Activated naive CD8-positive, alpha-beta T cell treated with anti-CD3 and anti-CD28 coated beads, Interleukin-2, amount 10 ng/mL, durations not matched to agents 7 days and 5 days (primary cell): ENCODE measurements at regions not wholly inside any gene's neighbourhood (a gene's known extent, or its start where the extent isn't known, plus 50 kb on each side); places are given as distances from the start of the nearest gene placed in this dataset.

Experiments used
- ATAC-seq: fragments of 150-1000 bp; cut with Tn5 transposase; one replicate; pipeline ENCODE4 v1.10.0; 2021; ENCODE audit warnings: low read depth, moderate library complexity
- POLR2A ChIA-PET: fragments of 350-600 bp; sonication (Branson Sonifier 250); formaldehyde crosslinking; loops from one replicate; lab custom pipeline; 2021; ENCODE audit warnings: antibody characterized with exemption; lab: Charles Lee
- DNase-seq: peaks from one replicate; pipeline ENCODE4 v3.0.0; 2021
- H3K27ac Mint-ChIP-seq: one replicate; pipeline ENCODE4 v1.8.0; 2022; ENCODE audit warnings: mild to moderate bottlenecking, mixed read lengths
- H3K27me3 Mint-ChIP-seq: one replicate; pipeline ENCODE4 v1.8.0; 2022; ENCODE audit warnings: mild to moderate bottlenecking, moderate library complexity, mixed read lengths
- H3K36me3 Mint-ChIP-seq: one replicate; pipeline ENCODE4 v1.8.0; 2021; ENCODE audit warnings: mild to moderate bottlenecking, mixed read lengths
- H3K4me1 Mint-ChIP-seq: one replicate; pipeline ENCODE4 v1.8.0; 2021; ENCODE audit warnings: mixed read lengths
- H3K4me3 Mint-ChIP-seq: one replicate; pipeline ENCODE4 v1.8.0; 2022; ENCODE audit warnings: mild to moderate bottlenecking, moderate library complexity, mixed read lengths
- H3K9me3 Mint-ChIP-seq: one replicate; pipeline ENCODE4 v1.8.0; 2021; ENCODE audit warnings: mixed read lengths

- H3K4me3 Mint-ChIP-seq: no peak overlapping the region
- H3K27me3 Mint-ChIP-seq: no peaks in the 10 kb centered on the region
- ATAC-seq: no peak
- no peaks in the 10 kb centered on the region for H3K4me1 Mint-ChIP-seq
- no peak overlapping the region for H3K27ac Mint-ChIP-seq
- H3K36me3 Mint-ChIP-seq: no peaks in the 10 kb centered on the region
- peaks cover 2% of the 10 kb centered on the region for H3K9me3 Mint-ChIP-seq
- no peak for DNase-seq
- POLR2A ChIA-PET: no interaction called here
Measured at GRCh38 chr9:106697750-106698502, 165.0 kb upstream of the ZNF462 start.

DNA sequence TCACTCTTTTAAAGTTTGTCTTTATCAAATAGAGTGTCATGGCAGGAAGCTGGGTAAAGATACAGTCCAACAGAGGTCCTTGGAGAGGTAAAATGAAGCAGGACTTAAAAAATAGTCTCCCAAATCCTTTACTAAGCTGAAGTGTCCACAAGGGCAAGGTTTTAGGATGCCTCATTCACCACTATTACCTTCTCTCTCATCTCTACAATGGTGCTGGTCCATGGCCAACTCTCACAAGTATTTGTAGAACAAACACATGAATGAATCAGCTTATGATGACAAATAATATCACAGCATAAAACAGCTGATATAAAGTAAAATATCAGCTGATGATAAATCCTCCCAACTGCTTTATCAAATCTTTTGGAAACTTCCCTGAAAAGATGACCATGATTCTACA lies 162.3 kb upstream of the ZNF462 start:
- Mint-ChIP-seq H3K27ac (no peak overlapping the region), H3K27me3 (no peaks in the 10 kb centered on the region), H3K4me1 (no peaks in the 10 kb centered on the region), H3K36me3 (no peaks in the 10 kb centered on the region), H3K4me3 (no peak overlapping the region), H3K9me3 (peaks cover 5% of the 10 kb centered on the region)
- DNase-seq (no peak), ATAC-seq (no peak)
- POLR2A ChIA-PET: no interaction called here

DNA sequence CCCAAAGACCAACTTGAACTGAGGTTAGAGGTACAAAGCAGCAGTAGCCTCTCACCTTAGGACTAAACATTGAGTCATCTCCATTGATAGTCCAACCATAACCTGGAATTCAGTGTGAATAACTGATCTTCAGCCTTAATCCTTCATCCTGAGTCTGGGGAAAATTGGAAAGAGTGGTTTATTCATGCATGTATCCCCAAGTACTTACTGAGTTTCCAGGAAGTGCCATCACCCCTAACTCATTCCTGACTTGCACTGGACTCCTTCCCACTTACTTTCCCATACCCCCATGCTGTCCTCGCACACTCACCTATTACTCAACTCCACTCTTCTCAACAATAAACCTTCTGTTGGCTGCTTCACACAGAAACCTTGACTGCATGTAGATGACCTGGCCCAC lies 161.4 kb upstream of the ZNF462 start:
- no peak overlapping the region for H3K4me3 Mint-ChIP-seq
- no peak overlapping the region for H3K27ac Mint-ChIP-seq
- DNase-seq (no peak), ATAC-seq (no peak)
- no peaks in the 10 kb centered on the region for H3K36me3 Mint-ChIP-seq
- no peaks in the 10 kb centered on the region for H3K4me1 Mint-ChIP-seq
- H3K9me3 Mint-ChIP-seq: peaks cover 5% of the 10 kb centered on the region
- no peaks in the 10 kb centered on the region for H3K27me3 Mint-ChIP-seq
- POLR2A ChIA-PET: no interaction called here

DNA sequence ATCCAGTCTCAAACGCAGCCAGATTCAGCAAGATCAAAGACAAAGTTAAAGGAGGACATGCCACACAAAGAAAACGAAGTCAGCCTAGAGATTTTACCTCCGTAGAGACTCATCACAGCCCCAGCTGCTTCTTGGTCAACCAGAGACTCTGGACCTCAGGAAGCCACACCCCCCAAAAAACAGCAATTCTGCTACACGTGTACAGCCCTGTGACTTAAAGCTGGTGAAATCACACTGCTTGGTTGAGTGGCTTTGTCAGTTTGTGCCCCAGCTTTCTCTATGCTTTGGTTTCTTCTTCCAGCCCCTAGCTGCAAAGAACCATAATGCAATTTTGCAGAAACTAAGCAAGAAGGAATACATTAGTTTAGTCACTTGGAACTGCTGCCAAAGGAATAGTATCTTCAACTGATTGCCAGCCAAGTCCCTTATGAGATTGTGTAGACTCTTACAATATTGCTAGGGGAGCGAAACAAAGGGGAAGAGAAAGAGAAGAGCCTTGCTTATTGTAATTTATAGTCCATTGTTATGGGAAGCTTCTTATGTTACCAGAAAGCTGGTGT lies 158.8 kb upstream of the ZNF462 start:
- ATAC-seq: no peak
- DNase-seq: no peak
- Mint-ChIP-seq H3K27ac (no peak overlapping the region), H3K9me3 (peaks cover 5% of the 10 kb centered on the region), H3K27me3 (no peaks in the 10 kb centered on the region), H3K4me1 (no peaks in the 10 kb centered on the region), H3K36me3 (no peaks in the 10 kb centered on the region), H3K4me3 (no peak overlapping the region)
- POLR2A ChIA-PET: no interaction called here

GRCh38 chr9:106707291-106707690 lies 155.7 kb upstream of the ZNF462 start:
- no peak overlapping the region for H3K27ac Mint-ChIP-seq
- no peaks in the 10 kb centered on the region for H3K36me3 Mint-ChIP-seq
- ATAC-seq: no peak
- POLR2A ChIA-PET: no interaction called here
- H3K4me3 Mint-ChIP-seq: no peak overlapping the region
- no peaks in the 10 kb centered on the region for H3K27me3 Mint-ChIP-seq
- H3K9me3 Mint-ChIP-seq: peaks cover 5% of the 10 kb centered on the region
- H3K4me1 Mint-ChIP-seq: no peaks in the 10 kb centered on the region
- DNase-seq: no peak

- H3K4me1 Mint-ChIP-seq: no peaks in the 10 kb centered on the region
- H3K27me3 Mint-ChIP-seq: no peaks in the 10 kb centered on the region
- DNase-seq: no peak
- peaks cover 3% of the 10 kb centered on the region for H3K9me3 Mint-ChIP-seq
- H3K36me3 Mint-ChIP-seq: no peaks in the 10 kb centered on the region
- no peak overlapping the region for H3K4me3 Mint-ChIP-seq
- POLR2A ChIA-PET: no interaction called here
- ATAC-seq: no peak
- no peak overlapping the region for H3K27ac Mint-ChIP-seq
Measured at GRCh38 chr9:106707738-106708474, 155.1 kb upstream of the ZNF462 start.

GRCh38 chr9:106708475-106709146 lies 154.4 kb upstream of the ZNF462 start:
- Mint-ChIP-seq H3K4me3 (no peak overlapping the region), H3K9me3 (peaks cover 2% of the 10 kb centered on the region), H3K36me3 (no peaks in the 10 kb centered on the region), H3K4me1 (no peaks in the 10 kb centered on the region), H3K27me3 (no peaks in the 10 kb centered on the region), H3K27ac (no peak overlapping the region)
- ATAC-seq: no peak
- POLR2A ChIA-PET: no interaction called here
- no peak for DNase-seq

- DNase-seq (no peak), ATAC-seq (no peak)
- Mint-ChIP-seq H3K27ac (no peak overlapping the region), H3K36me3 (no peaks in the 10 kb centered on the region), H3K4me3 (no peak overlapping the region), H3K4me1 (no peaks in the 10 kb centered on the region), H3K9me3 (no peaks in the 10 kb centered on the region), H3K27me3 (no peaks in the 10 kb centered on the region)
- POLR2A ChIA-PET: no interaction called here
Measured at GRCh38 chr9:106712279-106712678, 150.7 kb upstream of the ZNF462 start.

DNA sequence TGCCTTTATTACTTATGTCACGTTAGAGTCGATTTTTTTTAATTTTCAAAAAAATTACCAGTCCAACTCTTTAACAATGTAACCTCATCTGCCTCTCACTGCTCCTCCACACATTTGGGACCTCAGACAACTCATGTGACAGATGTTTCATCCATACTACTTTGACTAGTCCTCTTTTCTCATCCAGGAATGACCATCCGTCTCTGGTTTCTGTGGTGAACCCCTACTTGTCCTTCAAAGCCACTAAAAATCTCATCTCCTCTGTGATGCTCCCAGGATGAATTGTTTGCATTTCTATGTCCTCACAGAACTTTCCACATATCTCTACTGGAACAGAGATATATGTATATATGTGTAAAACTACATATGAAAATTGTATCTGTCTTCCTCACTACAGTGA lies 149.8 kb upstream of the ZNF462 start:
- H3K4me3 Mint-ChIP-seq: no peak overlapping the region
- POLR2A ChIA-PET: no interaction called here
- no peaks in the 10 kb centered on the region for H3K9me3 Mint-ChIP-seq
- no peak overlapping the region for H3K27ac Mint-ChIP-seq
- no peak for DNase-seq
- ATAC-seq: no peak
- no peaks in the 10 kb centered on the region for H3K27me3 Mint-ChIP-seq
- no peaks in the 10 kb centered on the region for H3K4me1 Mint-ChIP-seq
- no peaks in the 10 kb centered on the region for H3K36me3 Mint-ChIP-seq

DNA sequence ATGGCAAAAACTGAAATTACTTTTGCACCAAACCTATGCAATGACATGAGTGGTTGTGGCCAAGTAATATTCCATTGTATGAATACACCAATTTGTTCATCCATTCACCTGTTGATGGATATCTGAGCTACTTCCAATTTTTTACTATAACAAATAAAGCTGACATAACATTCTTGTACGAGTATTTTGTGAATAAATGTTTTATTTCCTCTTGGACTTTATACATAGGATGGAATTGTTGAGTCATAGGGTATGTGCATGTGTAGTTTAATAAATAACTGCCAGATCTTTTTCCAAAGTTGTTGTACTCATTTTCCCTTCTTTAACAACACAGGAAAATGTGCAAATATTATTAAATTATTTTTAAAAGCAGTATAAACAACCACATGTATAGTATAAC lies 146.1 kb upstream of the ZNF462 start:
- no peaks in the 10 kb centered on the region for H3K4me1 Mint-ChIP-seq
- no peaks in the 10 kb centered on the region for H3K36me3 Mint-ChIP-seq
- DNase-seq: no peak
- H3K27me3 Mint-ChIP-seq: no peaks in the 10 kb centered on the region
- no peak for ATAC-seq
- no peak overlapping the region for H3K4me3 Mint-ChIP-seq
- no peak overlapping the region for H3K27ac Mint-ChIP-seq
- no peaks in the 10 kb centered on the region for H3K9me3 Mint-ChIP-seq
- POLR2A ChIA-PET: no interaction called here

- Mint-ChIP-seq H3K4me1 (no peaks in the 10 kb centered on the region), H3K27me3 (no peaks in the 10 kb centered on the region), H3K4me3 (no peak overlapping the region), H3K27ac (no peak overlapping the region), H3K9me3 (no peaks in the 10 kb centered on the region), H3K36me3 (no peaks in the 10 kb centered on the region)
- DNase-seq (no peak), ATAC-seq (no peak)
- POLR2A ChIA-PET: no interaction called here
Measured at GRCh38 chr9:106717686-106718085, 145.3 kb upstream of the ZNF462 start.

- Mint-ChIP-seq H3K27me3 (no peaks in the 10 kb centered on the region), H3K36me3 (no peaks in the 10 kb centered on the region), H3K9me3 (no peaks in the 10 kb centered on the region), H3K4me3 (no peak overlapping the region), H3K27ac (no peak overlapping the region), H3K4me1 (no peaks in the 10 kb centered on the region)
- DNase-seq (no peak), ATAC-seq (no peak)
- POLR2A ChIA-PET: no interaction called here
Measured at GRCh38 chr9:106718936-106719335, 144.0 kb upstream of the ZNF462 start.

DNA sequence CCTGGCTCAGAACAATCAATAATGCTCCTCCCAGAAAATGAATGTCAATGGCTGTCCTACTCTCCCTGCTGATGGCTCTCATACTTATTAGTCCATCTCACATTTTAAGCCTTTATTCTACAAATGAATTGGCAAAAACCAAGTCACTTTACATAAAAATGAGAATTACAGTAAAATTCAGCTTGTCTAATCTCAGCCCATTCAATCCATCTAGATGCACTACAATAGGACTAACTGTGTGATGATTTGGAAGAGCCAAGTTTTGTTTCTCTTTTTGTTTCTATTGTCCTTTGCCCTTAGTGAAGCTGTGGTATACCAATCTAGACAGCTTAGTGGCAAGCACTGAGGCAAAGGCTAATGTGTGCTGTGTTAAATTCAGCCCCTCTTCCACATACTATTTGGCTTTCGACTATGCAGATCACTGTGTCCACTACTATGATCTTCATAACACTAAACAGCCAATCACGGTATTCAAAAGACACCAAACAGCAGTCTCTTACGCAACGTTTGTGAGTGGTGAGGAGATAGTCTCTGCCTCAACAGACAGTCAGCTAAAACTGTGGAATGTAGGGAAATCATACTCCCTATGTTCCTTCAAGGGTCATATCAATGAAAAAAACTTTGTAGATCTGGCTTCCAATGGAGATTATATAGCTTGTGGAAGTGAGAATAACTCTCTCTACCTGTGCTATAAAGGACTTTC lies 140.8 kb upstream of the ZNF462 start:
- Mint-ChIP-seq H3K36me3 (no peaks in the 10 kb centered on the region), H3K9me3 (peaks cover 2% of the 10 kb centered on the region), H3K27me3 (no peaks in the 10 kb centered on the region), H3K4me1 (no peaks in the 10 kb centered on the region), H3K4me3 (no peak overlapping the region), H3K27ac (no peak overlapping the region)
- ATAC-seq (no peak), DNase-seq (no peak)
- POLR2A ChIA-PET: no interaction called here
